ENCODE measurements at regions not wholly inside any gene's neighbourhood (a gene's known extent, or its start where the extent isn't known, plus 50 kb on each side); places are given as distances from the start of the nearest gene placed in this dataset.

DNA sequence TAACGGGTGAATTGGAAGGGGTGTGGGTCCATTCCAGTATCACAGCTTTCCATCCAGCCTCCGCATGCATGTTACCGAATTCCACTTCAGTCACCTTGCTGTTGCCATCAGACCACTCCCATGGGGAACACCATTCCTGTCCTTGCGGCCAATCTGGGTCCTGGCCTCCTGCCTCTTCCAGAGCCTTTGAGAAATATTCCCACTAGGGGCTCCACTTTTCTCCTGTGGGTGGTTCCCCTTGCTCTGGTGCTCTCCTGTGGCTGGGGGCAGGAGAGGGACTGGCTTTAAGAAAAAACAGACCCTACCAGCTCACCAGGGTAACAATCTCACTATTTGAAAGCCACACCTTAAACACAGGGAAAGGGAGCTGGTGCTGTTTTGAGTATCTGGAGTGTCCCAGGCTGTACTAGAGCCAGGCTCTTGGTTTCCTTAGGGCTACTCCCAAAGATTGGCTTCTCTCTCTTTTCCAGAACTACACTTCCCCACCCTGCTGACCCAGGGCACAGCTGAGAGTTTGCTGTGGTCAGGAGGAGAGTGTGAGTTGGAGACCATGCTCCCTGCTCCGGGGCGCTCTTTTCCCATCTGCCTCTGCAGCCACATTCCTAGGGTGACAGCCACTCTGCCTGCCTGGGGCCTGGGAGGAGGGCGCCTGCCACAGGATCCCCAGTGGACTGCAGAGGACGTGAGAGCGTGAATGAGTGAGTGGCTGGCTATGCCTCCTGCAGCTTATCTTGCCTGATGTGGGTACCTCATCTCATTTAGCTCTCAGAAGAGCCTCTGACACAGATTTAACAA, 460.8 kb upstream of the HS6ST1 start:
- H3K4me1 ChIP-seq (ENCODE audit: insufficient read depth, low read length) = no peaks in the 10 kb centered on the region
- 0 out of 2 replicates have a peak, but pooled peaks cover 3% of the 10 kb centered on the region for H3K9me3 ChIP-seq (ENCODE audit: insufficient read depth, low read depth, low read length)
- H3K36me3 ChIP-seq (ENCODE audit: insufficient read depth, low read length) = no peaks in the 10 kb centered on the region
- no peaks in the 10 kb centered on the region for H3K27me3 ChIP-seq (ENCODE audit: insufficient read depth, low read length)
- H3K4me3 ChIP-seq (ENCODE audit: low read length) = no peak overlapping the region
- H3K27ac ChIP-seq (ENCODE audit: low read depth, low read length) = no peak overlapping the region
- WGBS = 94% methylated on average over 9 of the region's 9 CpGs
- H3K9ac ChIP-seq (ENCODE audit: low read depth, low read length) = no peak overlapping the region

DNA sequence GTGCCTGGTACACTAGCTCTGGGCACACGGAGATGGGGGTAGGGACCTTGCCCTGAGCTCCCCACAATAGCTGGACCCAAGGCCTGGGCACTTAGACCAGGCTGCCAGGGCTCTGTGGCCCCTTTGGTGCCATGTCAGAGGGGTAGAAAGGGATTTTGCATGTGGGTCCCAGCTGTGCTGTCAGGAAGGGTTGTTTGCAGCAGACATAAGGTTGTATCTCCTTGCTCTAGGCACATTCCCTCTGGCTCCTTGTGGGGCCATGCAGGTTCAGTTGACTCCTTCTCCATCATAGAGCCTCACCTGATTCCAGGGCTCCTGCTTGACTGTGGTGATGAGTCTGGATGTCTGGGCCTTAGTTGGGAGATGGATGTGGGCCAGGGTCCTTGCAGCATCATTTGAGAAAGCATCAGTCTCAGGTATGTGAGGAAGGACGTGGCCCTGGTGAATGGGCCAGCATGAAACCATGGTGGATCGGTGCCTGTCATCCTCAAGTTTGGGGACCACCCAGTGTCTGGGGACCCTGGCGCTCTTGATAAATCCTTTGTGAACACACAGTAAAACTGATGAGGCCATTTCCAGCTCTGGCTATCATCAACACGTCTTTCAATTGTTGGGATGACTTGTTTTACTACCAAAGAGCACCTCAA, 461.9 kb upstream of the HS6ST1 start:
- Histone ChIP-seq H3K4me3 (ENCODE audit: low read length) (no peak overlapping the region), H3K4me1 (ENCODE audit: insufficient read depth, low read length) (no peaks in the 10 kb centered on the region), H3K27ac (ENCODE audit: low read depth, low read length) (no peak overlapping the region), H3K36me3 (ENCODE audit: insufficient read depth, low read length) (no peaks in the 10 kb centered on the region), H3K9me3 (ENCODE audit: insufficient read depth, low read depth, low read length) (0 out of 2 replicates have a peak, but pooled peaks cover 3% of the 10 kb centered on the region), H3K9ac (ENCODE audit: low read depth, low read length) (no peak overlapping the region), H3K27me3 (ENCODE audit: insufficient read depth, low read length) (no peaks in the 10 kb centered on the region)
- WGBS = 93% methylated on average over 5 of the region's 5 CpGs

DNA sequence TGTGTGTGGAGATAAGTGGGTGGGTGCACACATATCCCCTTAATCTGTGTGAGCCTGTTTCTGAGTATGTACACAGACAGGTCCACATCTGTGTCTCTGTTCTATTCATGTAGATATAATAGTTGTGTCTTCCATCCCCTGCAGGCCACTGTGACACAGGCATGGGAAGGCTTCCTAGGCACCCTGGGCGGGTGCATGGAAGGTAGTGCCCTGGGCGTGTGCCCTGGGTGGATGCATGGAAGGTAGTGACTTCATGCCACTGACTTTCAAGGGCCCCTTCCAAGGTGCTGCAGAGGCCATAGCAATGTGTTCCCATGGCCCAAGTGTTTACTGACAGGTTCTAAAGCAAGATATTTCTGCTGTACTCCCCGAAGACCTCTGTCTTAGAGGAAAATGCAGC, 462.5 kb upstream of the HS6ST1 start:
- 0 out of 2 replicates have a peak, but pooled peaks cover 3% of the 10 kb centered on the region for H3K9me3 ChIP-seq (ENCODE audit: insufficient read depth, low read depth, low read length)
- H3K9ac ChIP-seq (ENCODE audit: low read depth, low read length) = no peak overlapping the region
- 89% methylated on average over 3 of the region's 3 CpGs for WGBS
- no peaks in the 10 kb centered on the region for H3K27me3 ChIP-seq (ENCODE audit: insufficient read depth, low read length)
- no peaks in the 10 kb centered on the region for H3K4me1 ChIP-seq (ENCODE audit: insufficient read depth, low read length)
- no peaks in the 10 kb centered on the region for H3K36me3 ChIP-seq (ENCODE audit: insufficient read depth, low read length)
- H3K4me3 ChIP-seq (ENCODE audit: low read length) = no peak overlapping the region
- no peak overlapping the region for H3K27ac ChIP-seq (ENCODE audit: low read depth, low read length)

DNA sequence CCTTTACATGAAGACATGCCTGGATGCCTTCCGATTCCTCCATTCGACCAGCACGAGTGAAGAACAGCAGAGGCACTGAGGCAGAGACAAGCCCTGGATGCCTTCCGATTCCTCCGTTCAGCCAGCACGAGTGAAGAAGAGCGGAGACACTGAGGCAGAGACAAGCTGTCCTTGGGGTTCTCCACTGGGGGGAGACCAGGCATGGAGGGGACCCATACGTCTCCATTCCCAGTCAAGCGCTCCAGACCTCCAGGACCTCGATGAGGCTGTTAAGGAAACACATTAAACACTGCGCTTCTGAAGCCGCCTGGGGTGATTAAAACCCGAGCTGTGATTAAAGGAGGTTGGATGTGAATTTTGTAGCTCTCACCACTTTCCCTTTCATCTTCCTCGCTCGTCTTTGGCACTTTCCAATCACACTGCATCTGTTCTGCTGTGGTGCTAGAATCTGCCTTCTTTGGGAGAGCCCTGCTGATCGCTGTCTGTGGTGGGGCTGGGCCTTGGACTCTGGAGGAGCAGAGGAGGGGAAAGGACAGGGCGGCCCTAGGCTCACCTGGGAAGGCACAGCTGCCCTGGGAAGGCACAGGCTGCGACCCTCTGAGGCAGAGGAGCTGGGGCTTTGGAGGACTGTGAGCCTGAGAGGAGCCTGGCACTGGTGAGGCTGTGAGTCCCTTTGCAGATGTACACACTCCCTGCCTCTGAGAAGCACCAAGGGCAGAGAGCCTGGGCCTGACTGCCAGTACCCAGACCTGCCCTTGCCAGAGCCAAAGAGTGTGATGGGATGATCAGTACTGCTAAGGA, 463.1 kb upstream of the HS6ST1 start:
- H3K9ac ChIP-seq (ENCODE audit: low read depth, low read length) = no peak overlapping the region
- peaks cover 6% of the 10 kb centered on the region; the same call in 1 of the 2 replicates for H3K4me1 ChIP-seq (ENCODE audit: insufficient read depth, low read length)
- 95% methylated on average over 16 of the region's 18 CpGs for WGBS

DNA sequence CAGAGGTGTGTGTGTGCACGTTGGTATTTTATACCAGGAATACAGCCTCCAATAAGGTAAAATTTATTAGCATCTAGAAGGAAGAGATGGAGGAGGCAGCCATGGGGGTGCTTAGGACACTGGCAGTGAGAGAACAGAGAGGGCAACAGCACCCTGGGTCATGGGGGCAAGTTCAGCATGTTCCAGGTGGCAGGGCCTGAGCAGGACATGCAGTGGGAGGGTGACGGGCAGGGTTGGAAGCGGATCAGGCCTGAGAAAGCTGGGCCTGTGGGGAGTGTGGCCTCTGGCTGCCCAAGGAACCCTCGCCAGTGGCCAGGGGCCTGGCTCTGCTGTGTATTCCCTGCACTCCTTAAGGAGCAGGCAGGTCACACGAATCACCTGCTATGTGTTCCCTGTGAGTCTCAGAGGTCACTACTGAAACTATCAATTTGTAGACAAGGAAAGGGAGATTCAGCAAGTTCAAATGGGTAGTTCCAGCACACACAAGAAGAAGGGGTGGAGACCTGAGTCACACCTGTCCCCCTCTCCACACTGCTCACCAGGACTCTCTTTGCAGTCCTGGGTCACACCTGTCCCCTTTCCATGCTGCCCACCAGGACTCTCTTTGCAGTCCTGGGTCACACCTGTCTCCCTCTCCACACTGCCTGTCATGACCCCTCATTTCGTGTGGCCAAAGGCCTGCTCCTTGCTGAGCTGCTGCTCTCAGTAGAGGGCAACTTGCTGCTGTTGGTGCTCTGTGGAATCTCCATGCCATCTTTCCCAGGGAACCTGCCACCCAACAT, 463.9 kb upstream of the HS6ST1 start:
- H3K9ac ChIP-seq (ENCODE audit: low read depth, low read length) = no peak overlapping the region
- H3K9me3 ChIP-seq (ENCODE audit: insufficient read depth, low read depth, low read length) = 0 out of 2 replicates have a peak, but pooled peaks cover 3% of the 10 kb centered on the region
- H3K27me3 ChIP-seq (ENCODE audit: insufficient read depth, low read length) = no peaks in the 10 kb centered on the region
- H3K36me3 ChIP-seq (ENCODE audit: insufficient read depth, low read length) = no peaks in the 10 kb centered on the region
- H3K4me1 ChIP-seq (ENCODE audit: insufficient read depth, low read length) = peaks cover 8% of the 10 kb centered on the region; the same call in 1 of the 2 replicates
- no peak overlapping the region for H3K27ac ChIP-seq (ENCODE audit: low read depth, low read length)
- 88% methylated on average over 6 of the region's 6 CpGs for WGBS
- H3K4me3 ChIP-seq (ENCODE audit: low read length) = no peak overlapping the region

More for the DNA sequence above, 463.1 kb upstream of the HS6ST1 start:
- 0 out of 2 replicates have a peak, but pooled peaks cover 3% of the 10 kb centered on the region for H3K9me3 ChIP-seq (ENCODE audit: insufficient read depth, low read depth, low read length)
- no peaks in the 10 kb centered on the region for H3K36me3 ChIP-seq (ENCODE audit: insufficient read depth, low read length)
- no peaks in the 10 kb centered on the region for H3K27me3 ChIP-seq (ENCODE audit: insufficient read depth, low read length)
- H3K27ac ChIP-seq (ENCODE audit: low read depth, low read length) = no peak overlapping the region
- no peak overlapping the region for H3K4me3 ChIP-seq (ENCODE audit: low read length)

DNA sequence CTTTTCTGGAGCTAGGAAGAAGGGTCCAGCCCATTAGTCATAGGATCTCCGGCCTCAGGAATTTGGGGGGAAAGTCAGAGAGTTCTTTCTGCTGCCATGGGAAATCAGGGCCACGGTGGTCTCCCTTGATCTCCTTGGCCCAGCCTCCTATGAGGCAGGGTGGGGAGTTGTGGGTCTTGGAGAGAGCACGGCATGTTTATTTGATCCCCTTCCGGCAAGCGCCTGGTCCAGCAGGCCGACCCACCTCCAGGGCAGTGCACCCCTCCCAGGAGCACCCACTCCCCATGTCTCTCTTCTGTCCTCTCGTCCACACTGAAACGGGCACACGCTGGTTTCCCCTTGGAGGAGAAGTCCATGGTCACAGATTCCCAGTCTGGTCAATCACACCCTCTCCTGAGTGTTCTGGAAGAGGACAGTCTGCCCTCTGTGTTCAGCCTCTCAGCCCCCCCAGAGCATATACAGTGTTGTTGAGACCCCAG, 464.6 kb upstream of the HS6ST1 start:
- H3K9ac ChIP-seq (ENCODE audit: low read depth, low read length) = no peak overlapping the region
- H3K36me3 ChIP-seq (ENCODE audit: insufficient read depth, low read length) = no peaks in the 10 kb centered on the region
- H3K4me3 ChIP-seq (ENCODE audit: low read length) = no peak overlapping the region
- 96% methylated on average over 9 of the region's 9 CpGs for WGBS
- peaks cover 8% of the 10 kb centered on the region; the same call in 1 of the 2 replicates for H3K4me1 ChIP-seq (ENCODE audit: insufficient read depth, low read length)
- 0 out of 2 replicates have a peak, but pooled peaks cover 3% of the 10 kb centered on the region for H3K9me3 ChIP-seq (ENCODE audit: insufficient read depth, low read depth, low read length)
- no peak overlapping the region for H3K27ac ChIP-seq (ENCODE audit: low read depth, low read length)
- H3K27me3 ChIP-seq (ENCODE audit: insufficient read depth, low read length) = no peaks in the 10 kb centered on the region

DNA sequence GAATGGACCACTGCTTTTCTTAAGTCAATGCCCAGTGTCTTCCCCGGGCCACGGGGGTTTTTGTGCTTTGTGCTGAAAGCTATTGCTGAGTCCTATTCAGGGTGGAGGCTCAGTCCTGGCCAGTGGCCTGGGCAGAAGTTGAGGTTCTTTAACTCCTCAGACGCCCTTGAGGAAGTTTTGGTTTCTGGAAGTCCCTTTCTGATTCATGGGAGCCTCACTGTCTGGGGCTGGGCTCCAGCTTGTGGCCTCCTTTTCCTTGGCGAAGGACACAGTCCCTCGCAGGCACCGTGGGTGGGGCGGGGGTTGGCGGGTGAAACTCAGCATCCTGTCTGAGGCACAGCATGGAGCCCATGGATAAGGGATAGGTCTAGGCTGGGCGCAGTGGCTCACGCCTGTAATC, 465.2 kb upstream of the HS6ST1 start:
- 96% methylated on average over 9 of the region's 10 CpGs for WGBS

DNA sequence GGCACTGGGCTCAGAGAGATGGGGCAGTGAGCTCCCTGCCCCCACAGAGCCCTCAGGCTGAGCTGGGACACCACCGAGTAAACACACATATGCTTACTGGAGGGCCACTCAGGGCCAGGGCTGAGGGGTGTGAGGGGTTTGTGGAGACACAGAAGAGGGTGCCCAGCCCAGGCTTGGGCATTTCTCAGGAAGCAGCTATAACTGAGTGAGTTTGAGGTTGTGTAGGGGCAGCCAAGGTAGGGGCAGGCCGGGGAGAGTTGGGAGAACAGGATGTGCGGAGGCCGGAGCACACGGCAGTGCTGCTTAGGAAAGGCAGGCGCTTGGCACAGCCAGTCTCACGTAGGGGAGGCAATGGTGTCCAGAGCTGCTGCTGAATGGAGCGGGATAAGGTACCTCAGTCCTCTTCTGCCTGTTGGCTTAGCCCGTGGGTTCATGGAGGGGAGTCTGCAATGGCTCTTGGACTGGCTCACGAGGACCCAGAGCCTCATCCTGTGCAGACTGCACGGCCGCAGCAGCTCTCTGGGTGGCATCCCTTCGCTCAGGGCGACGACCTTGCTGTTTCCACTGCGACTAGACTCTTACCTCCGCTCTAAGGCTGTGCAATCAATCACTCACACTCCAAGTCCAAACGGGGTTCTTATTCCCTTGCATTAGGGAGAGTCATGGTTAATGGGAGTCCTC, 466.1 kb upstream of the HS6ST1 start:
- no peaks in the 10 kb centered on the region for H3K27me3 ChIP-seq (ENCODE audit: insufficient read depth, low read length)
- no peaks in the 10 kb centered on the region for H3K36me3 ChIP-seq (ENCODE audit: insufficient read depth, low read length)
- H3K4me1 ChIP-seq (ENCODE audit: insufficient read depth, low read length) = peaks cover 8% of the 10 kb centered on the region; the same call in 1 of the 2 replicates
- H3K27ac ChIP-seq (ENCODE audit: low read depth, low read length) = no peak overlapping the region
- WGBS = 85% methylated on average over 18 of the region's 18 CpGs
- H3K9ac ChIP-seq (ENCODE audit: low read depth, low read length) = no peak overlapping the region
- no peaks in the 10 kb centered on the region for H3K9me3 ChIP-seq (ENCODE audit: insufficient read depth, low read depth, low read length)
- no peak overlapping the region for H3K4me3 ChIP-seq (ENCODE audit: low read length)

More for the DNA sequence above, 465.2 kb upstream of the HS6ST1 start:
- H3K27me3 ChIP-seq (ENCODE audit: insufficient read depth, low read length) = no peaks in the 10 kb centered on the region
- no peak overlapping the region for H3K27ac ChIP-seq (ENCODE audit: low read depth, low read length)
- H3K4me1 ChIP-seq (ENCODE audit: insufficient read depth, low read length) = peaks cover 8% of the 10 kb centered on the region; the same call in 1 of the 2 replicates
- 0 out of 2 replicates have a peak, but pooled peaks cover 2% of the 10 kb centered on the region for H3K9me3 ChIP-seq (ENCODE audit: insufficient read depth, low read depth, low read length)
- no peak overlapping the region for H3K9ac ChIP-seq (ENCODE audit: low read depth, low read length)
- H3K4me3 ChIP-seq (ENCODE audit: low read length) = no peak overlapping the region
- no peaks in the 10 kb centered on the region for H3K36me3 ChIP-seq (ENCODE audit: insufficient read depth, low read length)

DNA sequence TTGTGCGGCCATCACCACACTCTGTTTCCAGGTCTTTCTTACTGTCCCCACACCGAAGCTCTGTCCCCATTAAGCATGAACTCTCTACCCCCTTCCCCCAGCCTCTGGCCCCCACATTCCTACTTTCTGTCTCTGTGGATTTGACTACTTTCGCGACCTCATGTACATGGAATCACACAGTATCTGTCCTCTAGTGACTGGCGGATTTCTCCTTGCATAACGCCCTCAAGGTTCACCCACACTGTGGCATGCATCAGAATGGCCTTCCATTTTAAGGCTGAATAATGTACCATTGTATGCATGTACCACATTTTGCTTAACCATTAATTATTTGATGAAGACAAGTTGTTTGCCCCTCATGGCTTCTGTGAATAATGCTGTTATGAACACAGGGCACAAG, 467.6 kb upstream of the HS6ST1 start:
- no peaks in the 10 kb centered on the region for H3K27me3 ChIP-seq (ENCODE audit: insufficient read depth, low read length)
- peaks cover 8% of the 10 kb centered on the region; the same call in 1 of the 2 replicates for H3K4me1 ChIP-seq (ENCODE audit: insufficient read depth, low read length)
- H3K27ac ChIP-seq (ENCODE audit: low read depth, low read length) = no peak overlapping the region
- H3K9ac ChIP-seq (ENCODE audit: low read depth, low read length) = no peak overlapping the region
- H3K36me3 ChIP-seq (ENCODE audit: insufficient read depth, low read length) = no peaks in the 10 kb centered on the region
- 78% methylated on average over 6 of the region's 6 CpGs for WGBS
- H3K4me3 ChIP-seq (ENCODE audit: low read length) = no peak overlapping the region
- no peaks in the 10 kb centered on the region for H3K9me3 ChIP-seq (ENCODE audit: insufficient read depth, low read depth, low read length)
